ENCODE measurements at regions not wholly inside any gene's neighbourhood (a gene's known extent, or its start where the extent isn't known, plus 50 kb on each side); places are given as distances from the start of the nearest gene placed in this dataset.

GRCh38 chr7:22576612-22577469 lies 76.9 kb upstream of the STEAP1B start:
- no peak for TF ChIP-seq REST (IDR thresholded peaks at IDR 0.05; ENCODE audit: insufficient read depth in 1 of 2, low read depth in 2 of 2, low read length in 1 of 2)
- TF ChIP-seq TCF7L2 (IDR thresholded peaks at IDR 0.05; ENCODE audit: low read depth, low read length) = no peak
- no peak for TF ChIP-seq CTCF (IDR thresholded peaks at IDR 0.05)
- no peak for TF ChIP-seq POLR2AphosphoS5 (IDR thresholded peaks at IDR 0.05; ENCODE audit: low read depth, low read length)
- TF ChIP-seq SIN3A (IDR thresholded peaks at IDR 0.05; ENCODE audit: borderline replicate concordance, insufficient read depth, low read depth, low read length) = no peak
- no peaks in the 10 kb centered on the region for H3K9me3 ChIP-seq (ENCODE audit: control insufficient read depth, insufficient read depth, low read depth, low read length)
- no peaks in the 10 kb centered on the region for H3K27me3 ChIP-seq (ENCODE audit: control insufficient read depth, insufficient read depth, low read length)
- no peaks in the 10 kb centered on the region for H3K4me1 ChIP-seq (ENCODE audit: control insufficient read depth, insufficient read depth, low read length)
- BruUV-seq (replicated peaks) = no TSS peak
- DNase-seq (ENCODE audit: low read depth, low spot score) (no peak), ATAC-seq (no peak)
- in situ Hi-C loops (cut with HindIII; ENCODE audit: low pct_unique_long_range_greater_than_20kb, low sequenced_read_pairs) = no loop called here
- CTCF ChIA-PET = interaction anchor here (0.7 kb wide), 1 partner anchor 93 kb away, joined by 3 read pairs; no protein-coding TSS in a partner anchor
- intact Hi-C loops (cut with micrococcal nuclease; ENCODE audit: unreplicated experiment) = no loop called here
- POLR2A ChIA-PET = no interaction called here
- no peaks in the 10 kb centered on the region for H3K36me3 ChIP-seq (ENCODE audit: control insufficient read depth, insufficient read depth, low read length)
- no peak overlapping the region; the same call in 1 of the 2 replicates for H3K27ac ChIP-seq (ENCODE audit: low read length)
- no peak overlapping the region for H3K4me3 ChIP-seq (ENCODE audit: low read depth in 2 of 2, low read length in 2 of 2)

GRCh38 chr7:22574754-22575520 lies 74.9 kb upstream of the STEAP1B start:
- Histone ChIP-seq H3K27ac (ENCODE audit: low read length) (no peak overlapping the region), H3K27me3 (ENCODE audit: control insufficient read depth, insufficient read depth, low read length) (no peaks in the 10 kb centered on the region), H3K36me3 (ENCODE audit: control insufficient read depth, insufficient read depth, low read length) (no peaks in the 10 kb centered on the region), H3K4me3 (ENCODE audit: low read depth in 2 of 2, low read length in 2 of 2) (no peak overlapping the region), H3K9me3 (ENCODE audit: control insufficient read depth, insufficient read depth, low read depth, low read length) (no peaks in the 10 kb centered on the region), H3K4me1 (ENCODE audit: control insufficient read depth, insufficient read depth, low read length) (no peaks in the 10 kb centered on the region)
- DNase-seq (ENCODE audit: low read depth, low spot score) (no peak), ATAC-seq (no peak)
- no TSS peak for BruUV-seq (replicated peaks)
- intact Hi-C loops (cut with micrococcal nuclease; ENCODE audit: unreplicated experiment) = no loop called here
- TF ChIP-seq REST (IDR thresholded peaks at IDR 0.05; ENCODE audit: insufficient read depth in 1 of 2, low read depth in 2 of 2, low read length in 1 of 2) (no peak), SIN3A (IDR thresholded peaks at IDR 0.05; ENCODE audit: borderline replicate concordance, insufficient read depth, low read depth, low read length) (no peak), CTCF (IDR thresholded peaks at IDR 0.05) (no peak), POLR2AphosphoS5 (IDR thresholded peaks at IDR 0.05; ENCODE audit: low read depth, low read length) (no peak), TCF7L2 (IDR thresholded peaks at IDR 0.05; ENCODE audit: low read depth, low read length) (no peak)
- in situ Hi-C loops (cut with HindIII; ENCODE audit: low pct_unique_long_range_greater_than_20kb, low sequenced_read_pairs) = no loop called here
- POLR2A ChIA-PET = no interaction called here
- CTCF ChIA-PET = no interaction called here
